ENCODE measurements at regions not wholly inside any gene's neighbourhood (a gene's known extent, or its start where the extent isn't known, plus 50 kb on each side); places are given as distances from the start of the nearest gene placed in this dataset.

GRCh38 chr5:31124026-31124425, 69.5 kb upstream of the CDH6 start:
- no peak for TF ChIP-seq CTCF (IDR thresholded peaks at IDR 0.05; ENCODE audit: control extremely low read depth, extremely low read depth, low read depth, missing control alignments)
- CTCF ChIA-PET, result no interaction called here
- POLR2A ChIA-PET, result no interaction called here
- DNase-seq (ENCODE audit: extremely low spot score), result no peak

- POLR2A ChIA-PET, result no interaction called here
- no peak for TF ChIP-seq CTCF (IDR thresholded peaks at IDR 0.05; ENCODE audit: control extremely low read depth, extremely low read depth, low read depth, missing control alignments)
- no peak for DNase-seq (ENCODE audit: extremely low spot score)
- CTCF ChIA-PET, result interaction anchor here (1.1 kb wide), 1 partner anchor 9 kb away, joined by 3 read pairs; no protein-coding TSS in a partner anchor
Measured at GRCh38 chr5:31122998-31123951, 70.2 kb upstream of the CDH6 start.

- DNase-seq (ENCODE audit: extremely low spot score), result no peak
- POLR2A ChIA-PET, result no interaction called here
- no peak for TF ChIP-seq CTCF (IDR thresholded peaks at IDR 0.05; ENCODE audit: control extremely low read depth, extremely low read depth, low read depth, missing control alignments)
- CTCF ChIA-PET, result interaction anchor here (1.1 kb wide), 1 partner anchor 8 kb away, joined by 3 read pairs; no protein-coding TSS in a partner anchor
Measured at GRCh38 chr5:31121224-31121623, 72.3 kb upstream of the CDH6 start.

- no peak for TF ChIP-seq CTCF (IDR thresholded peaks at IDR 0.05; ENCODE audit: control extremely low read depth, extremely low read depth, low read depth, missing control alignments)
- CTCF ChIA-PET, result no interaction called here
- DNase-seq (ENCODE audit: extremely low spot score), result no peak
- POLR2A ChIA-PET, result no interaction called here
Measured at GRCh38 chr5:31120642-31120948, 72.9 kb upstream of the CDH6 start.

GRCh38 chr5:31119938-31120641, 73.4 kb upstream of the CDH6 start:
- no peak for TF ChIP-seq CTCF (IDR thresholded peaks at IDR 0.05; ENCODE audit: control extremely low read depth, extremely low read depth, low read depth, missing control alignments)
- ChIA-PET CTCF (no interaction called here), POLR2A (no interaction called here)
- DNase-seq (ENCODE audit: extremely low spot score), result no peak

GRCh38 chr5:31116466-31117031, 76.9 kb upstream of the CDH6 start:
- ChIA-PET POLR2A (no interaction called here), CTCF (no interaction called here)
- no peak for TF ChIP-seq CTCF (IDR thresholded peaks at IDR 0.05; ENCODE audit: control extremely low read depth, extremely low read depth, low read depth, missing control alignments)
- no peak for DNase-seq (ENCODE audit: extremely low spot score)

Measured in GM10248 (cell line).